Spleen (tissue), 11 donors: ENCODE measurements at regions not wholly inside any gene's neighbourhood (a gene's known extent, or its start where the extent isn't known, plus 50 kb on each side); places are given as distances from the start of the nearest gene placed in this dataset.
A peak's percentile ranks its signal among the peaks of the same experiment; 100 is the strongest.

ENCODE experiments used
- DNase-seq: peaks from one replicate; pipeline ENCODE4 v3.0.0-alpha.2; 2020
- H3K27ac ChIP-seq, 8 donors: fragments of 200-600 bp; sonication (generic) in 7 of 8; 1 replicate in 4 of 8; 2 replicates in 4 of 8; pipeline versions ENCODE4 v1.5.0 to v1.8.0; 2016 to 2021; ENCODE audit warnings: inconsistent platforms in 4 of 8, mild to moderate bottlenecking in 4 of 8, moderate library complexity in 1 of 8
- H3K27me3 ChIP-seq, 7 donors: fragments of 200-600 bp; sonication (generic) in 6 of 7; replicated peaks in 1 of 7; 1 replicate in 4 of 7; 2 replicates in 3 of 7; pipeline versions ENCODE4 v1.5.0 to v1.8.0; 2016 to 2021; ENCODE audit warnings: inconsistent platforms in 3 of 7, mild to moderate bottlenecking in 1 of 7
- H3K36me3 ChIP-seq, 6 donors: fragments of 200-600 bp; sonication (generic) in 5 of 6; 1 replicate in 4 of 6; 2 replicates in 2 of 6; pipeline versions ENCODE4 v1.5.0 to v1.8.0; 2016 to 2021; ENCODE audit warnings: inconsistent platforms in 2 of 6
- H3K4me1 ChIP-seq, 6 donors: fragments of 200-600 bp; sonication (generic) in 5 of 6; 1 replicate in 3 of 6; 2 replicates in 3 of 6; pipeline versions ENCODE4 v1.5.0 to v1.8.0; 2016 to 2021; ENCODE audit warnings: inconsistent platforms in 3 of 6
- H3K4me3 ChIP-seq, 8 donors: fragments of 200-600 bp; sonication (generic) in 7 of 8; 1 replicate in 4 of 8; 2 replicates in 4 of 8; pipeline versions ENCODE4 v1.5.0 to v1.8.0; 2016 to 2021; ENCODE audit warnings: inconsistent platforms in 4 of 8, mild to moderate bottlenecking in 4 of 8, moderate library complexity in 2 of 8
- H3K9me3 ChIP-seq, 8 donors: fragments of 200-600 bp; sonication (generic) in 7 of 8; 1 replicate in 4 of 8; 2 replicates in 4 of 8; pipeline versions ENCODE4 v1.5.0 to v1.8.0; 2016 to 2021; ENCODE audit warnings: inconsistent platforms in 4 of 8
- CTCF ChIP-seq, 11 experiments: fragments of 200-600 bp in 7 of 11; fragments of 450-650 bp in 4 of 11; sonication (generic) in 4 of 11; IDR thresholded peaks in 8 of 11; conservative IDR thresholded peaks in 3 of 11; 1 replicate in 7 of 11; 2 replicates in 4 of 11; pipeline versions ENCODE4 v1.4.0 to v1.8.0; 2016 to 2021; ENCODE audit warnings: antibody characterized with exemption in 11 of 11, inconsistent platforms in 4 of 11, mild to moderate bottlenecking in 1 of 11
- POLR2A ChIP-seq, 3 donors: fragments of 450-650 bp; IDR thresholded peaks; one replicate each; pipeline ENCODE4 v1.5.1; 2017; ENCODE audit warnings: antibody characterized with exemption in 3 of 3, mild to moderate bottlenecking in 1 of 3
- POLR2AphosphoS5 ChIP-seq, 3 donors: sonication (generic); formaldehyde crosslinking; IDR thresholded peaks; one replicate each; pipeline ENCODE4 v1.5.1; 2017; ENCODE audit warnings: antibody characterized with exemption in 3 of 3
- WGBS, 5 donors: extraction: QIAGEN DNeasy Blood & Tissue Kit in 3 of 5; methylation state at CpG; one replicate each; pipeline versions ENCODE4 v1.1.5 to v1.1.7; 2013 to 2018; 5-methylcytosine and 5-hydroxymethylcytosine counted together
- intact Hi-C: fragments of 100-400 bp; cut with DNase I; formaldehyde crosslinking; loops from one replicate; pipeline ENCODE4 v1.15.0; 2023; ENCODE audit warnings: low total_unique reads
- donor health status: healthy with polysubstance abuse.
- donor health status: DM: no; HTN: no; CAD: no; lungs with moderate emphysema.
- donor health status: DM: no; HTN: no; CAD: no.
- donor health status: Bipolar disorder and iron deficiency.
- donor health status: healthy.
- donor health status: DM: no; HTN: no; CAD: no.
- donor health status: DM: yes; HTN: yes; CAD: no.

GRCh38 chr6:165991341-165991740 lies 176.3 kb downstream of the TBXT start:
- no peak for DNase-seq
- peaks cover 0 to 55% (median 32%) of the 10 kb centered on the region in 7 donors for H3K27me3 ChIP-seq
- intact Hi-C loops, result no loop called here
- peaks cover 0 to 24% (median 18%) of the 10 kb centered on the region in 6 donors for H3K4me1 ChIP-seq
- no peaks in the 10 kb centered on the region for H3K9me3 ChIP-seq
- 78 to 85% (median 82%) methylated on average over 14 of the region's 14 CpGs for WGBS, 5 donors
- H3K36me3 ChIP-seq, result no peaks in the 10 kb centered on the region
- H3K27ac ChIP-seq, result no peak overlapping the region
- no peak overlapping the region for H3K4me3 ChIP-seq
- TF ChIP-seq CTCF (IDR thresholded peaks at IDR 0.05 in 8 of 11, conservative IDR thresholded peaks at IDR 0.05 in 3 of 11) (no peak), POLR2AphosphoS5 (IDR thresholded peaks at IDR 0.05) (no peak), POLR2A (IDR thresholded peaks at IDR 0.05) (no peak)

- no peak for DNase-seq
- Histone ChIP-seq H3K36me3 (no peaks in the 10 kb centered on the region), H3K4me3 (no peak overlapping the region), H3K4me1 (peaks cover 0 to 24% (median 18%) of the 10 kb centered on the region in 6 donors), H3K27me3 (peaks cover 0 to 66% (median 32%) of the 10 kb centered on the region in 7 donors), H3K9me3 (no peaks in the 10 kb centered on the region), H3K27ac (no peak overlapping the region)
- intact Hi-C loops, result no loop called here
- no peak for TF ChIP-seq POLR2AphosphoS5 (IDR thresholded peaks at IDR 0.05)
- TF ChIP-seq POLR2A (IDR thresholded peaks at IDR 0.05), result no peak
- TF ChIP-seq CTCF (IDR thresholded peaks at IDR 0.05 in 8 of 11, conservative IDR thresholded peaks at IDR 0.05 in 3 of 11), result no peak
- WGBS, 5 donors, result 33 to 51% (median 48%) methylated on average over 2 of the region's 2 CpGs
These were observed 177.4 kb downstream of the TBXT start for GRCh38 chr6:165990216-165990615.

GRCh38 chr6:165988757-165989456 lies 178.7 kb downstream of the TBXT start:
- no peak for TF ChIP-seq POLR2AphosphoS5 (IDR thresholded peaks at IDR 0.05)
- no peak for TF ChIP-seq CTCF (IDR thresholded peaks at IDR 0.05 in 8 of 11, conservative IDR thresholded peaks at IDR 0.05 in 3 of 11)
- no peak for TF ChIP-seq POLR2A (IDR thresholded peaks at IDR 0.05)
- intact Hi-C loops, result no loop called here
- DNase-seq, result no peak
- peaks cover 0 to 24% (median 18%) of the 10 kb centered on the region in 6 donors for H3K4me1 ChIP-seq
- H3K27ac ChIP-seq, result no peak overlapping the region
- H3K27me3 ChIP-seq, result peaks cover 0 to 74% (median 32%) of the 10 kb centered on the region in 7 donors
- WGBS, 5 donors, result 5 to 7% (median 5%) methylated on average over 19 to 43 of the region's 43 CpGs
- no peaks in the 10 kb centered on the region for H3K36me3 ChIP-seq
- peak overlapping the region in 5 of 8 donors; percentile 4 to 57 (median 20) for H3K4me3 ChIP-seq
- H3K9me3 ChIP-seq, result no peaks in the 10 kb centered on the region

- DNase-seq, result no peak
- no peaks in the 10 kb centered on the region for H3K9me3 ChIP-seq
- H3K36me3 ChIP-seq, result no peaks in the 10 kb centered on the region
- H3K27me3 ChIP-seq, result peaks cover 0 to 79% (median 32%) of the 10 kb centered on the region in 7 donors
- H3K27ac ChIP-seq, result no peak overlapping the region
- H3K4me1 ChIP-seq, result peaks cover 0 to 24% (median 18%) of the 10 kb centered on the region in 6 donors
- WGBS, 5 donors, result 1 to 4% (median 3%) methylated on average over 29 of the region's 29 CpGs; no CpG with 5 or more reads in 1 of the 5 donors
- peak overlapping the region in 6 of 8 donors; percentile 4 to 57 (median 18) for H3K4me3 ChIP-seq
- intact Hi-C loops, result no loop called here
- TF ChIP-seq POLR2AphosphoS5 (IDR thresholded peaks at IDR 0.05) (no peak), CTCF (IDR thresholded peaks at IDR 0.05 in 8 of 11, conservative IDR thresholded peaks at IDR 0.05 in 3 of 11) (no peak)
These were observed 179.3 kb downstream of the TBXT start for GRCh38 chr6:165988302-165988756.
